ENCODE measurements at regions not wholly inside any gene's neighbourhood (a gene's known extent, or its start where the extent isn't known, plus 50 kb on each side); places are given as distances from the start of the nearest gene placed in this dataset.

GRCh38 chr17:52228823-52229222 is 70.3 kb upstream of the CA10 start:
- no peak for DNase-seq (ENCODE audit: low spot score)

GRCh38 chr17:52227926-52228325 is 69.4 kb upstream of the CA10 start:
- DNase-seq (ENCODE audit: low spot score) = no peak

- DNase-seq (ENCODE audit: low spot score) = no peak
Measured at GRCh38 chr17:52213451-52213850, 54.9 kb upstream of the CA10 start.

- no peak for DNase-seq (ENCODE audit: low spot score)
Measured at GRCh38 chr17:52212851-52213250, 54.3 kb upstream of the CA10 start.

- DNase-seq (ENCODE audit: low spot score) = no peak
Measured at GRCh38 chr17:52209507-52209906, 51.0 kb upstream of the CA10 start.

All from D341Med (cell line).